Keratinocyte (primary cell): ENCODE measurements at regions not wholly inside any gene's neighbourhood (a gene's known extent, or its start where the extent isn't known, plus 50 kb on each side); places are given as distances from the start of the nearest gene placed in this dataset.

Source experiments
- DNase-seq: peaks from one replicate; pipeline ENCODE4 v3.0.0-alpha.2; 2011; ENCODE audit warnings: low read depth, missing footprints, low spot score
- FAIRE-seq: peaks from 2 replicates; lab custom pipeline; 2011; peaks lifted over from hg19 to GRCh38; lab: Jason Lieb, UNC
- H2AFZ ChIP-seq: 2 replicates; pipeline ENCODE4 v1.6.0; 2012; ENCODE audit warnings: low read length, control low read depth, inconsistent platforms; ENCODE audit not compliant: control insufficient read depth
- H3K27ac ChIP-seq: 2 replicates; pipeline ENCODE4 v1.5.1; 2011; ENCODE audit warnings: low read length; ENCODE audit not compliant: control insufficient read depth, insufficient read depth
- H3K27me3 ChIP-seq: 3 replicates; pipeline ENCODE4 v1.6.0; 2011; ENCODE audit warnings: low read length; ENCODE audit not compliant: control insufficient read depth, insufficient read depth; ENCODE audit errors: extremely low read depth
- H3K36me3 ChIP-seq, 2 experiments: 2 replicates in 1 of 2; 3 replicates in 1 of 2; pipeline ENCODE4 v1.5.1; 2011; ENCODE audit warnings: low read length in 2 of 2, mild to moderate bottlenecking in 1 of 2; ENCODE audit not compliant: control insufficient read depth in 2 of 2, insufficient read depth in 2 of 2; ENCODE audit errors: extremely low read depth in 1 of 2
- H3K4me1 ChIP-seq: 3 replicates; pipeline ENCODE4 v1.5.1; 2011; ENCODE audit warnings: low read length; ENCODE audit not compliant: control insufficient read depth, insufficient read depth; ENCODE audit errors: extremely low read depth
- H3K4me2 ChIP-seq: 3 replicates; pipeline ENCODE4 v1.6.0; 2011; ENCODE audit warnings: low read depth, low read length; ENCODE audit not compliant: control insufficient read depth, insufficient read depth; ENCODE audit errors: extremely low read depth
- H3K4me3 ChIP-seq, 3 experiments: fragments of 200-600 bp in 1 of 3; sonication (generic) in 1 of 3; 2 replicates in 2 of 3; 3 replicates in 1 of 3; pipeline ENCODE4 v1.5.1; 2011 to 2016; ENCODE audit warnings: low read length in 3 of 3, mild to moderate bottlenecking in 3 of 3, control low read depth in 2 of 3, inconsistent platforms in 1 of 3, low read depth in 1 of 3, mixed read lengths in 1 of 3, mixed run types in 1 of 3, moderate library complexity in 1 of 3; ENCODE audit not compliant: control insufficient read depth in 2 of 3, insufficient read depth in 2 of 3; ENCODE audit errors: extremely low read depth in 1 of 3
- H3K79me2 ChIP-seq: 2 replicates; pipeline ENCODE4 v1.6.0; 2012; ENCODE audit warnings: low read length; ENCODE audit not compliant: control insufficient read depth, insufficient read depth
- H3K9ac ChIP-seq: 3 replicates; pipeline ENCODE4 v1.6.0; 2011; ENCODE audit warnings: low read length; ENCODE audit not compliant: control insufficient read depth, insufficient read depth; ENCODE audit errors: extremely low read depth
- H3K9me1 ChIP-seq: 3 replicates; pipeline ENCODE4 v1.6.0; 2011; ENCODE audit warnings: low read length; ENCODE audit not compliant: control insufficient read depth, insufficient read depth; ENCODE audit errors: extremely low read depth
- H3K9me3 ChIP-seq: 2 replicates; pipeline ENCODE4 v1.5.1; 2012; ENCODE audit warnings: low read depth, low read length; ENCODE audit not compliant: control insufficient read depth
- H4K20me1 ChIP-seq: 3 replicates; pipeline ENCODE4 v1.6.0; 2011; ENCODE audit warnings: low read length; ENCODE audit not compliant: control insufficient read depth, insufficient read depth; ENCODE audit errors: extremely low read depth
- CTCF ChIP-seq, 3 experiments: IDR thresholded peaks in 1 of 3; conservative IDR thresholded peaks in 1 of 3; optimal IDR thresholded peaks in 1 of 3; 2 replicates in 2 of 3; 3 replicates in 1 of 3; pipeline versions ENCODE3 to v1.5.1; 2011; ENCODE audit warnings: low read length in 3 of 3, mild to moderate bottlenecking in 3 of 3, moderate library complexity in 2 of 3, control low read depth in 1 of 3, inconsistent platforms in 1 of 3; ENCODE audit not compliant: insufficient read depth in 2 of 3; ENCODE audit errors: extremely low read depth in 1 of 3
- EZH2 ChIP-seq: IDR thresholded peaks from one replicate; pipeline ENCODE4 v1.6.1; 2012; ENCODE audit warnings: inconsistent platforms, mild to moderate bottlenecking, low read length, moderate library complexity
- dilution Hi-C: fragments of 300-500 bp; cut with MboI; formaldehyde crosslinking; loops from one replicate; pipeline ENCODE4 v1.7.0; 2020; ENCODE audit warnings: low sequenced_read_pairs; ENCODE audit not compliant: extremely low pct_ligation_motif_present

GRCh38 chr13:85405316-85405897, 393.8 kb downstream of the SLITRK6 start:
- Histone ChIP-seq H3K79me2 (no peaks in the 10 kb centered on the region), H2AFZ (no peak overlapping the region), H3K27ac (no peak overlapping the region), H3K9ac (no peak overlapping the region), H3K4me2 (no peak overlapping the region), H3K4me3 (no peak overlapping the region), H3K36me3 (no peaks in the 10 kb centered on the region), H4K20me1 (no peaks in the 10 kb centered on the region), H3K9me3 (no peaks in the 10 kb centered on the region), H3K27me3 (no peaks in the 10 kb centered on the region), H3K9me1 (no peaks in the 10 kb centered on the region), H3K4me1 (no peaks in the 10 kb centered on the region)
- no peak for DNase-seq
- no peak for TF ChIP-seq CTCF (optimal IDR thresholded peaks at IDR 0.05 in 1 of 3, IDR thresholded peaks at IDR 0.05 in 1 of 3, conservative IDR thresholded peaks at IDR 0.05 in 1 of 3; ENCODE audit: extremely low read depth in 1 of 3, insufficient read depth in 2 of 3, low read length in 3 of 3)
- no peak for TF ChIP-seq EZH2
- dilution Hi-C loops = no loop called here
- no peak for FAIRE-seq

GRCh38 chr13:85386424-85386823, 412.8 kb downstream of the SLITRK6 start:
- no peak overlapping the region for H2AFZ ChIP-seq

More at GRCh38 chr13:85386424-85386823, 412.8 kb downstream of the SLITRK6 start:
- Histone ChIP-seq H4K20me1 (no peaks in the 10 kb centered on the region), H3K4me1 (no peaks in the 10 kb centered on the region), H3K9me3 (no peaks in the 10 kb centered on the region), H3K9me1 (no peaks in the 10 kb centered on the region), H3K4me2 (no peak overlapping the region), H3K79me2 (no peaks in the 10 kb centered on the region), H3K27me3 (no peaks in the 10 kb centered on the region), H3K36me3 (no peaks in the 10 kb centered on the region), H3K4me3 (no peak overlapping the region), H3K9ac (no peak overlapping the region), H3K27ac (no peak overlapping the region)
- dilution Hi-C loops = no loop called here
- no peak for FAIRE-seq
- DNase-seq = no peak
- TF ChIP-seq EZH2 = no peak
- no peak for TF ChIP-seq CTCF (optimal IDR thresholded peaks at IDR 0.05 in 1 of 3, IDR thresholded peaks at IDR 0.05 in 1 of 3, conservative IDR thresholded peaks at IDR 0.05 in 1 of 3; ENCODE audit: extremely low read depth in 1 of 3, insufficient read depth in 2 of 3, low read length in 3 of 3)
